IPS-20b (cell line): ENCODE measurements at regions not wholly inside any gene's neighbourhood (a gene's known extent, or its start where the extent isn't known, plus 50 kb on each side); places are given as distances from the start of the nearest gene placed in this dataset.

Source experiments
- H3K27ac ChIP-seq: one replicate; pipeline ENCODE4 v1.5.1; 2013; ENCODE audit warnings: low read length
- H3K27me3 ChIP-seq: 2 replicates; pipeline ENCODE4 v1.6.1; 2013; ENCODE audit warnings: mild to moderate bottlenecking, low read length, inconsistent platforms; ENCODE audit not compliant: insufficient read depth
- H3K36me3 ChIP-seq: 2 replicates; pipeline ENCODE4 v1.6.1; 2013; ENCODE audit warnings: low read depth, mild to moderate bottlenecking, inconsistent platforms, low read length, moderate library complexity; ENCODE audit not compliant: insufficient read depth
- H3K4me1 ChIP-seq: 2 replicates; pipeline ENCODE4 v1.6.1; 2013; ENCODE audit warnings: mild to moderate bottlenecking, control low read depth, inconsistent platforms, low read length, moderate library complexity; ENCODE audit not compliant: insufficient read depth
- H3K4me3 ChIP-seq: 2 replicates; pipeline ENCODE4 v1.5.1; 2013; ENCODE audit warnings: mild to moderate bottlenecking, low read length, inconsistent platforms
- H3K9ac ChIP-seq: 2 replicates; pipeline ENCODE4 v1.6.1; 2013; ENCODE audit warnings: low read depth, mild to moderate bottlenecking, inconsistent platforms, low read length, moderate library complexity
- H3K9me3 ChIP-seq: 2 replicates; pipeline ENCODE4 v1.6.1; 2013; ENCODE audit warnings: mild to moderate bottlenecking, low read depth, low read length, inconsistent platforms; ENCODE audit not compliant: insufficient read depth

- Histone ChIP-seq H3K27me3 (no peaks in the 10 kb centered on the region), H3K9ac (no peak overlapping the region), H3K36me3 (no peaks in the 10 kb centered on the region), H3K4me3 (no peak overlapping the region), H3K4me1 (no peaks in the 10 kb centered on the region), H3K27ac (no peak overlapping the region), H3K9me3 (no peaks in the 10 kb centered on the region)
Observed at GRCh38 chr5:54758038-54758437, 227.4 kb downstream of the ESM1 start.

- no peaks in the 10 kb centered on the region for H3K9me3 ChIP-seq
- no peaks in the 10 kb centered on the region for H3K36me3 ChIP-seq
- no peaks in the 10 kb centered on the region for H3K27me3 ChIP-seq
- H3K9ac ChIP-seq = no peak overlapping the region
- no peak overlapping the region for H3K4me3 ChIP-seq
- no peak overlapping the region for H3K27ac ChIP-seq
- H3K4me1 ChIP-seq = no peaks in the 10 kb centered on the region
Observed at GRCh38 chr5:54757541-54757940, 227.9 kb downstream of the ESM1 start.

- Histone ChIP-seq H3K36me3 (no peaks in the 10 kb centered on the region), H3K4me1 (no peaks in the 10 kb centered on the region), H3K4me3 (no peak overlapping the region), H3K27me3 (no peaks in the 10 kb centered on the region), H3K9me3 (no peaks in the 10 kb centered on the region), H3K9ac (no peak overlapping the region), H3K27ac (no peak overlapping the region)
Observed at GRCh38 chr5:54756796-54757402, 228.5 kb downstream of the ESM1 start.

- Histone ChIP-seq H3K4me3 (no peak overlapping the region), H3K4me1 (no peaks in the 10 kb centered on the region), H3K9me3 (no peaks in the 10 kb centered on the region)
Observed at GRCh38 chr5:54756301-54756700, 229.1 kb downstream of the ESM1 start.

GRCh38 chr5:54754878-54755277, 230.5 kb downstream of the ESM1 start:
- no peaks in the 10 kb centered on the region for H3K27me3 ChIP-seq
- H3K9ac ChIP-seq = no peak overlapping the region
- no peaks in the 10 kb centered on the region for H3K4me1 ChIP-seq
- no peaks in the 10 kb centered on the region for H3K36me3 ChIP-seq
- no peak overlapping the region for H3K4me3 ChIP-seq
- H3K27ac ChIP-seq = no peak overlapping the region
- no peaks in the 10 kb centered on the region for H3K9me3 ChIP-seq

More at GRCh38 chr5:54756301-54756700, 229.1 kb downstream of the ESM1 start:
- Histone ChIP-seq H3K27ac (no peak overlapping the region), H3K9ac (no peak overlapping the region), H3K36me3 (no peaks in the 10 kb centered on the region), H3K27me3 (no peaks in the 10 kb centered on the region)

- Histone ChIP-seq H3K4me1 (no peaks in the 10 kb centered on the region), H3K9me3 (no peaks in the 10 kb centered on the region), H3K36me3 (no peaks in the 10 kb centered on the region), H3K27me3 (no peaks in the 10 kb centered on the region), H3K9ac (no peak overlapping the region), H3K4me3 (no peak overlapping the region), H3K27ac (no peak overlapping the region)
Observed at GRCh38 chr5:54754420-54754819, 231.0 kb downstream of the ESM1 start.

- H3K9me3 ChIP-seq = no peaks in the 10 kb centered on the region
- no peaks in the 10 kb centered on the region for H3K27me3 ChIP-seq
- no peaks in the 10 kb centered on the region for H3K36me3 ChIP-seq
- H3K4me3 ChIP-seq = no peak overlapping the region
- H3K4me1 ChIP-seq = no peaks in the 10 kb centered on the region
- no peak overlapping the region for H3K27ac ChIP-seq
- H3K9ac ChIP-seq = no peak overlapping the region
Observed at GRCh38 chr5:54753753-54754152, 231.6 kb downstream of the ESM1 start.

GRCh38 chr5:54753034-54753433, 232.4 kb downstream of the ESM1 start:
- H3K27me3 ChIP-seq = no peaks in the 10 kb centered on the region
- no peaks in the 10 kb centered on the region for H3K9me3 ChIP-seq
- no peak overlapping the region for H3K27ac ChIP-seq
- H3K4me3 ChIP-seq = no peak overlapping the region
- H3K36me3 ChIP-seq = no peaks in the 10 kb centered on the region
- H3K9ac ChIP-seq = no peak overlapping the region
- no peaks in the 10 kb centered on the region for H3K4me1 ChIP-seq

GRCh38 chr5:54748527-54748926, 231.0 kb downstream of the SNX18 start:
- Histone ChIP-seq H3K27ac (no peak overlapping the region), H3K4me1 (peaks cover 10% of the 10 kb centered on the region), H3K36me3 (no peaks in the 10 kb centered on the region), H3K9me3 (no peaks in the 10 kb centered on the region), H3K27me3 (no peaks in the 10 kb centered on the region), H3K9ac (no peak overlapping the region), H3K4me3 (no peak overlapping the region)

- Histone ChIP-seq H3K4me3 (no peak overlapping the region), H3K27ac (no peak overlapping the region), H3K36me3 (no peaks in the 10 kb centered on the region), H3K9me3 (no peaks in the 10 kb centered on the region), H3K4me1 (peaks cover 16% of the 10 kb centered on the region), H3K27me3 (no peaks in the 10 kb centered on the region), H3K9ac (no peak overlapping the region)
Observed at GRCh38 chr5:54746777-54747398, 229.3 kb downstream of the SNX18 start.

GRCh38 chr5:54746346-54746745, 228.8 kb downstream of the SNX18 start:
- H3K4me1 ChIP-seq = peaks cover 16% of the 10 kb centered on the region
- H3K27me3 ChIP-seq = no peaks in the 10 kb centered on the region
- no peaks in the 10 kb centered on the region for H3K36me3 ChIP-seq
- H3K4me3 ChIP-seq = no peak overlapping the region
- no peak overlapping the region for H3K9ac ChIP-seq
- H3K9me3 ChIP-seq = no peaks in the 10 kb centered on the region
- no peak overlapping the region for H3K27ac ChIP-seq

- H3K27ac ChIP-seq = no peak overlapping the region
- no peak overlapping the region for H3K4me3 ChIP-seq
- H3K9ac ChIP-seq = no peak overlapping the region
- H3K9me3 ChIP-seq = no peaks in the 10 kb centered on the region
- H3K36me3 ChIP-seq = no peaks in the 10 kb centered on the region
- peaks cover 16% of the 10 kb centered on the region for H3K4me1 ChIP-seq
- H3K27me3 ChIP-seq = no peaks in the 10 kb centered on the region
Observed at GRCh38 chr5:54745599-54745998, 228.0 kb downstream of the SNX18 start.
